ENCODE measurements at regions not wholly inside any gene's neighbourhood (a gene's known extent, or its start where the extent isn't known, plus 50 kb on each side); places are given as distances from the start of the nearest gene placed in this dataset.

DNA sequence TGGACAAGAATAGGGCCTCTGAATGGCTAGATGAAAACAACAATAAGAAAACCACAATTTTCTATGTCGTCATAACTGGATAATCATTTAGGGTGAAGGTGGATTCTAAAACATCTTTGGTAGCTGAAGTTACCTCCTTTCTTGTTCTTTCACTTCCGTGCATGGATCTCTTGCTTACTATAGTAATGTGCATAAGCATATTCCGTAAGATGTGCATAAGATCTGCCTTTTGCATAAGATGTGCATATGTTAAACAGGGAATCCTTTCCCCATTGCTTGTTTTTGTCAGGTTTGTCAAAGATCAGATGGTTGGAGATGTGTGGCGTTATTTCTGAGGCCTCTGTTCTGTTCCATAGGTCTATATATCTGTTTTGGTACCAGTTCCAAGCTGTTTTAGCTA lies 353.6 kb downstream of the MTX2 start:
- Histone ChIP-seq H3K27me3 (ENCODE audit: control insufficient read depth in 1 of 2, insufficient read depth in 2 of 2, low read length in 2 of 2) (peaks cover 0 to 3% of the 10 kb centered on the region in 2 donors), H3K27ac (ENCODE audit: low read depth in 2 of 2, low read length in 1 of 2) (no peak overlapping the region), H3K36me3 (ENCODE audit: control insufficient read depth in 2 of 2, insufficient read depth in 2 of 2, low read length in 1 of 2) (no peaks in the 10 kb centered on the region), H3K4me1 (ENCODE audit: control insufficient read depth in 2 of 2, insufficient read depth in 2 of 2, low read length in 1 of 2) (no peaks in the 10 kb centered on the region), H3K4me3 (ENCODE audit: low read depth in 1 of 2, low read length in 2 of 2) (no peak overlapping the region), H3K9me3 (ENCODE audit: control insufficient read depth in 2 of 2, insufficient read depth in 1 of 2, low read depth in 1 of 2, low read length in 1 of 2) (no peaks in the 10 kb centered on the region)
- 87 to 91% methylated on average over 4 of the region's 4 CpGs for WGBS, 2 donors

- WGBS, 2 donors = 77 to 78% methylated on average over 8 of the region's 8 CpGs
- Histone ChIP-seq H3K4me3 (ENCODE audit: low read depth in 1 of 2, low read length in 2 of 2) (no peak overlapping the region), H3K36me3 (ENCODE audit: control insufficient read depth in 2 of 2, insufficient read depth in 2 of 2, low read length in 1 of 2) (no peaks in the 10 kb centered on the region), H3K9me3 (ENCODE audit: control insufficient read depth in 2 of 2, insufficient read depth in 1 of 2, low read depth in 1 of 2, low read length in 1 of 2) (no peaks in the 10 kb centered on the region), H3K27ac (ENCODE audit: low read depth in 2 of 2, low read length in 1 of 2) (no peak overlapping the region), H3K27me3 (ENCODE audit: control insufficient read depth in 1 of 2, insufficient read depth in 2 of 2, low read length in 2 of 2) (no peaks in the 10 kb centered on the region), H3K4me1 (ENCODE audit: control insufficient read depth in 2 of 2, insufficient read depth in 2 of 2, low read length in 1 of 2) (no peaks in the 10 kb centered on the region)
Observed at GRCh38 chr2:176626796-176627195, 357.6 kb downstream of the MTX2 start.

DNA sequence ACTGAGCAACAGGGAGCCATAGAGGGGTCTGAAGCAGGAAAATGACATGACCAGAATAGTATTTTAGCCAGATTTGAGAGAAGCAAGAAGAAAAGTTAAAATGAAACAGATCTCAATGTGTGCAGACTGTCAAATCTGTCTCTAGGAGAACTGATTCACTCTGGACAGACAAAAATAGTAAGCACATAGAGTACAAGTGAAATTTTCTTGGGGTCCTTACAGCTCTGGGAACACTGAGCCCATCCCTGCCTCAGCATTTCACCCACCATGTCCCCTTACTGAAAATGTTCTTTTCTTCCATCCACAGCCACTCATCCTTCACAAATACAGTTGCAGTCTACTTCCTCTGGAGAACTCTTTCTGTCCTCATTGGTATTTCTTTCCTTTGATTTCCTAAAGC lies 359.2 kb downstream of the MTX2 start:
- no peaks in the 10 kb centered on the region for H3K4me1 ChIP-seq (ENCODE audit: control insufficient read depth in 2 of 2, insufficient read depth in 2 of 2, low read length in 1 of 2)
- no peak overlapping the region for H3K27ac ChIP-seq (ENCODE audit: low read depth in 2 of 2, low read length in 1 of 2)
- H3K9me3 ChIP-seq (ENCODE audit: control insufficient read depth in 2 of 2, insufficient read depth in 1 of 2, low read depth in 1 of 2, low read length in 1 of 2) = no peaks in the 10 kb centered on the region
- H3K36me3 ChIP-seq (ENCODE audit: control insufficient read depth in 2 of 2, insufficient read depth in 2 of 2, low read length in 1 of 2) = no peaks in the 10 kb centered on the region
- no peak overlapping the region for H3K4me3 ChIP-seq (ENCODE audit: low read depth in 1 of 2, low read length in 2 of 2)
- H3K27me3 ChIP-seq (ENCODE audit: control insufficient read depth in 1 of 2, insufficient read depth in 2 of 2, low read length in 2 of 2) = peaks cover 0 to 3% of the 10 kb centered on the region in 2 donors

GRCh38 chr2:176633754-176634153 lies 364.5 kb downstream of the MTX2 start:
- H3K9me3 ChIP-seq (ENCODE audit: control insufficient read depth in 2 of 2, insufficient read depth in 1 of 2, low read depth in 1 of 2, low read length in 1 of 2) = no peaks in the 10 kb centered on the region
- 43 to 54% methylated on average over 2 of the region's 2 CpGs for WGBS, 2 donors
- no peak overlapping the region for H3K27ac ChIP-seq (ENCODE audit: low read depth in 2 of 2, low read length in 1 of 2)
- H3K4me3 ChIP-seq (ENCODE audit: low read depth in 1 of 2, low read length in 2 of 2) = no peak overlapping the region
- no peaks in the 10 kb centered on the region for H3K4me1 ChIP-seq (ENCODE audit: control insufficient read depth in 2 of 2, insufficient read depth in 2 of 2, low read length in 1 of 2)
- peaks cover 3 to 7% of the 10 kb centered on the region in 2 donors for H3K27me3 ChIP-seq (ENCODE audit: control insufficient read depth in 1 of 2, insufficient read depth in 2 of 2, low read length in 2 of 2)
- H3K36me3 ChIP-seq (ENCODE audit: control insufficient read depth in 2 of 2, insufficient read depth in 2 of 2, low read length in 1 of 2) = no peaks in the 10 kb centered on the region

GRCh38 chr2:176636401-176636800 lies 367.2 kb downstream of the MTX2 start:
- Histone ChIP-seq H3K4me1 (ENCODE audit: control insufficient read depth in 2 of 2, insufficient read depth in 2 of 2, low read length in 1 of 2) (no peaks in the 10 kb centered on the region), H3K4me3 (ENCODE audit: low read depth in 1 of 2, low read length in 2 of 2) (no peak overlapping the region), H3K36me3 (ENCODE audit: control insufficient read depth in 2 of 2, insufficient read depth in 2 of 2, low read length in 1 of 2) (no peaks in the 10 kb centered on the region), H3K27me3 (ENCODE audit: control insufficient read depth in 1 of 2, insufficient read depth in 2 of 2, low read length in 2 of 2) (peaks cover 3 to 10% of the 10 kb centered on the region in 2 donors), H3K9me3 (ENCODE audit: control insufficient read depth in 2 of 2, insufficient read depth in 1 of 2, low read depth in 1 of 2, low read length in 1 of 2) (no peaks in the 10 kb centered on the region), H3K27ac (ENCODE audit: low read depth in 2 of 2, low read length in 1 of 2) (no peak overlapping the region)
- 77% methylated on average over 3 of the region's 3 CpGs for WGBS, 2 donors

GRCh38 chr2:176637142-176637485 lies 367.9 kb downstream of the MTX2 start:
- H3K4me3 ChIP-seq (ENCODE audit: low read depth in 1 of 2, low read length in 2 of 2) = peak overlapping the region; percentile 52 to 64
- no peaks in the 10 kb centered on the region for H3K9me3 ChIP-seq (ENCODE audit: control insufficient read depth in 2 of 2, insufficient read depth in 1 of 2, low read depth in 1 of 2, low read length in 1 of 2)
- peaks cover 3 to 10% of the 10 kb centered on the region in 2 donors for H3K27me3 ChIP-seq (ENCODE audit: control insufficient read depth in 1 of 2, insufficient read depth in 2 of 2, low read length in 2 of 2)
- no peaks in the 10 kb centered on the region for H3K4me1 ChIP-seq (ENCODE audit: control insufficient read depth in 2 of 2, insufficient read depth in 2 of 2, low read length in 1 of 2)
- WGBS, 2 donors = 26% methylated on average over 13 of the region's 13 CpGs
- H3K27ac ChIP-seq (ENCODE audit: low read depth in 2 of 2, low read length in 1 of 2) = peak overlapping the region in 1 of 2 donors; percentile 47
- no peaks in the 10 kb centered on the region for H3K36me3 ChIP-seq (ENCODE audit: control insufficient read depth in 2 of 2, insufficient read depth in 2 of 2, low read length in 1 of 2)

DNA sequence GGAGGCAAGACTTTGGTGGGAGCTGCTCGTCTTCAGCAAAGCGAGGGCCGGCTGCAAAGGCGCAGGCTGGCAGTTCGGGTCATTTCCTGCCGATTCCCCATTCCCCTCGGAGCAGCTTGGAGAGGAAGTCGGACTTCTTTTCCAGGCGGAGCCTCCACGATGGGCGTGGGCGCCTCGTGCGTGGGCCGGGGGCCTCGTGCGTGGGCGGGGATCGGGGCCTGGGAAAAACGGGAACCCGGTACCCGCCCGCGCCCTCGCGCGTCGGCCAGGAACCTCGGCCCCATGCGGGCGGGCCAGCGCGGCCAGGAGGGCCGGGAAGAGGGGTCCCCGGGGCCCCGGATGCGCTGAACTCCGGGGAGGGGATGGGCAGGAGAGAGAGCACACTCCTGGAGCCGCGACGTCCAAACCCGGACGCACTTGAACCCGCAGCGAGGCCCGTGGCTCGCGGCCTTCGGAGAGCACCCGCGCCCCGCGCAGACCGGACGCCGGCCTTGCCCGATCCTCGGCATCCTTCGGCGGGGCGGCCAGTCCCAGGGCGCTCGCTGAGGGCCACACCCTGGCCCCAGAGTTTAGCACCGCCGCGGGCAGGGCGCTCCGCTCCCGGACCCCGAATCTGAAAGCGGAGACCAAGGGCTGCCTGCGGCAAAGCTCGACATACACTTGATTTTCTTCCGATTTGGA lies 368.4 kb downstream of the MTX2 start:
- 2 to 3% methylated on average over 72 to 74 of the region's 74 CpGs for WGBS, 2 donors
- Histone ChIP-seq H3K27me3 (ENCODE audit: control insufficient read depth in 1 of 2, insufficient read depth in 2 of 2, low read length in 2 of 2) (peaks cover 2 to 10% of the 10 kb centered on the region in 2 donors), H3K9me3 (ENCODE audit: control insufficient read depth in 2 of 2, insufficient read depth in 1 of 2, low read depth in 1 of 2, low read length in 1 of 2) (no peaks in the 10 kb centered on the region), H3K36me3 (ENCODE audit: control insufficient read depth in 2 of 2, insufficient read depth in 2 of 2, low read length in 1 of 2) (no peaks in the 10 kb centered on the region), H3K4me1 (ENCODE audit: control insufficient read depth in 2 of 2, insufficient read depth in 2 of 2, low read length in 1 of 2) (no peaks in the 10 kb centered on the region), H3K27ac (ENCODE audit: low read depth in 2 of 2, low read length in 1 of 2) (peak overlapping the region; percentile 47), H3K4me3 (ENCODE audit: low read depth in 1 of 2, low read length in 2 of 2) (peak overlapping the region; percentile 52 to 64)

- Histone ChIP-seq H3K36me3 (ENCODE audit: control insufficient read depth in 2 of 2, insufficient read depth in 2 of 2, low read length in 1 of 2) (no peaks in the 10 kb centered on the region), H3K27ac (ENCODE audit: low read depth in 2 of 2, low read length in 1 of 2) (no peak overlapping the region), H3K9me3 (ENCODE audit: control insufficient read depth in 2 of 2, insufficient read depth in 1 of 2, low read depth in 1 of 2, low read length in 1 of 2) (no peaks in the 10 kb centered on the region), H3K4me3 (ENCODE audit: low read depth in 1 of 2, low read length in 2 of 2) (peak overlapping the region; percentile 52 to 64), H3K27me3 (ENCODE audit: control insufficient read depth in 1 of 2, insufficient read depth in 2 of 2, low read length in 2 of 2) (peaks cover 0 to 10% of the 10 kb centered on the region in 2 donors), H3K4me1 (ENCODE audit: control insufficient read depth in 2 of 2, insufficient read depth in 2 of 2, low read length in 1 of 2) (no peaks in the 10 kb centered on the region)
- 7 to 15% methylated on average over 25 to 39 of the region's 39 CpGs for WGBS, 2 donors
Observed at GRCh38 chr2:176638167-176639015, 369.1 kb downstream of the MTX2 start.

GRCh38 chr2:176639016-176639343 lies 369.7 kb downstream of the MTX2 start:
- Histone ChIP-seq H3K4me3 (ENCODE audit: low read depth in 1 of 2, low read length in 2 of 2) (no peak overlapping the region), H3K36me3 (ENCODE audit: control insufficient read depth in 2 of 2, insufficient read depth in 2 of 2, low read length in 1 of 2) (no peaks in the 10 kb centered on the region), H3K27ac (ENCODE audit: low read depth in 2 of 2, low read length in 1 of 2) (no peak overlapping the region), H3K4me1 (ENCODE audit: control insufficient read depth in 2 of 2, insufficient read depth in 2 of 2, low read length in 1 of 2) (no peaks in the 10 kb centered on the region), H3K27me3 (ENCODE audit: control insufficient read depth in 1 of 2, insufficient read depth in 2 of 2, low read length in 2 of 2) (peaks cover 0 to 10% of the 10 kb centered on the region in 2 donors), H3K9me3 (ENCODE audit: control insufficient read depth in 2 of 2, insufficient read depth in 1 of 2, low read depth in 1 of 2, low read length in 1 of 2) (no peaks in the 10 kb centered on the region)
- WGBS, 2 donors = 66 to 69% methylated on average over 7 of the region's 7 CpGs

DNA sequence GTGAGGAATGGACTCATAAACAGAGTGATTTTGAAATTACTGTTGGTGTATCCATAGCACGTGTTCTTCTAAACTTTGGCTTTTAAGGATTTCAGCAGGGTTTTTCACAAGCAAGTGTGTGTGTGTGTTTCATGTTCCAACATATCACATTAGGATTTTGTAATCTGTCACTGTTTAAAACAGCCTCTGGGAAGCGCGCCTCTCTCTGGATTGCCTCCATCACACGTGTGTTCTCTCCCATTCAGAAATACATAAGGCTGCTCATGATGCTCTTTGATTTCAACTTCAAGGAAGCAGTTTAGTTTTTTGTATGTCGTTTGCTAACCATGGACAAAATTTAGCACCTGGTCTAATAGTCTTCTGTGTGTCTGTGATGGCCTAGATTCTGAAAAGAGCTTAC lies 370.4 kb downstream of the MTX2 start:
- Histone ChIP-seq H3K27ac (ENCODE audit: low read depth in 2 of 2, low read length in 1 of 2) (no peak overlapping the region), H3K36me3 (ENCODE audit: control insufficient read depth in 2 of 2, insufficient read depth in 2 of 2, low read length in 1 of 2) (no peaks in the 10 kb centered on the region), H3K4me1 (ENCODE audit: control insufficient read depth in 2 of 2, insufficient read depth in 2 of 2, low read length in 1 of 2) (no peaks in the 10 kb centered on the region), H3K27me3 (ENCODE audit: control insufficient read depth in 1 of 2, insufficient read depth in 2 of 2, low read length in 2 of 2) (peaks cover 4 to 7% of the 10 kb centered on the region in 2 donors), H3K9me3 (ENCODE audit: control insufficient read depth in 2 of 2, insufficient read depth in 1 of 2, low read depth in 1 of 2, low read length in 1 of 2) (no peaks in the 10 kb centered on the region), H3K4me3 (ENCODE audit: low read depth in 1 of 2, low read length in 2 of 2) (no peak overlapping the region)
- 41 to 63% methylated on average over 5 of the region's 5 CpGs for WGBS, 2 donors
